ENCODE measurements at regions not wholly inside any gene's neighbourhood (a gene's known extent, or its start where the extent isn't known, plus 50 kb on each side); places are given as distances from the start of the nearest gene placed in this dataset.

- no peak overlapping the region for H3K4me3 ChIP-seq (ENCODE audit: control insufficient read depth, low read depth, low read length)
- no peak for TF ChIP-seq CTCF (conservative IDR thresholded peaks at IDR 0.05; ENCODE audit: control insufficient read depth, insufficient read depth, low read depth, low read length)
- DNase-seq (ENCODE audit: low read depth), result no peak
Observed at GRCh38 chr2:7673101-7673500, 755.9 kb downstream of the RNF144A start.

- no peak for TF ChIP-seq CTCF (conservative IDR thresholded peaks at IDR 0.05; ENCODE audit: control insufficient read depth, insufficient read depth, low read depth, low read length)
- DNase-seq (ENCODE audit: low read depth), result peak; percentile 76
- no peak overlapping the region for H3K4me3 ChIP-seq (ENCODE audit: control insufficient read depth, low read depth, low read length)
Observed at GRCh38 chr2:7673853-7674252, 756.6 kb downstream of the RNF144A start.

GRCh38 chr2:7674606-7675005 is 757.4 kb downstream of the RNF144A start:
- DNase-seq (ENCODE audit: low read depth), result peak; percentile 29
- no peak for TF ChIP-seq CTCF (conservative IDR thresholded peaks at IDR 0.05; ENCODE audit: control insufficient read depth, insufficient read depth, low read depth, low read length)
- H3K4me3 ChIP-seq (ENCODE audit: control insufficient read depth, low read depth, low read length), result no peak overlapping the region

- DNase-seq (ENCODE audit: low read depth), result peak; percentile 18
- no peak for TF ChIP-seq CTCF (conservative IDR thresholded peaks at IDR 0.05; ENCODE audit: control insufficient read depth, insufficient read depth, low read depth, low read length)
- no peak overlapping the region for H3K4me3 ChIP-seq (ENCODE audit: control insufficient read depth, low read depth, low read length)
Observed at GRCh38 chr2:7676714-7677113, 759.5 kb downstream of the RNF144A start.

GRCh38 chr2:7681881-7682461 is 764.8 kb downstream of the RNF144A start:
- no peak for TF ChIP-seq CTCF (conservative IDR thresholded peaks at IDR 0.05; ENCODE audit: control insufficient read depth, insufficient read depth, low read depth, low read length)
- no peak overlapping the region for H3K4me3 ChIP-seq (ENCODE audit: control insufficient read depth, low read depth, low read length)
- no peak for DNase-seq (ENCODE audit: low read depth)

GRCh38 chr2:7683196-7683595 is 766.0 kb downstream of the RNF144A start:
- no peak for DNase-seq (ENCODE audit: low read depth)
- no peak overlapping the region for H3K4me3 ChIP-seq (ENCODE audit: control insufficient read depth, low read depth, low read length)
- TF ChIP-seq CTCF (conservative IDR thresholded peaks at IDR 0.05; ENCODE audit: control insufficient read depth, insufficient read depth, low read depth, low read length), result no peak

GRCh38 chr2:7683708-7684107 is 766.5 kb downstream of the RNF144A start:
- H3K4me3 ChIP-seq (ENCODE audit: control insufficient read depth, low read depth, low read length), result no peak overlapping the region
- TF ChIP-seq CTCF (conservative IDR thresholded peaks at IDR 0.05; ENCODE audit: control insufficient read depth, insufficient read depth, low read depth, low read length), result no peak
- DNase-seq (ENCODE audit: low read depth), result no peak

Data from fibroblast of mammary gland (primary cell).